ENCODE measurements at regions not wholly inside any gene's neighbourhood (a gene's known extent, or its start where the extent isn't known, plus 50 kb on each side); places are given as distances from the start of the nearest gene placed in this dataset.

DNA sequence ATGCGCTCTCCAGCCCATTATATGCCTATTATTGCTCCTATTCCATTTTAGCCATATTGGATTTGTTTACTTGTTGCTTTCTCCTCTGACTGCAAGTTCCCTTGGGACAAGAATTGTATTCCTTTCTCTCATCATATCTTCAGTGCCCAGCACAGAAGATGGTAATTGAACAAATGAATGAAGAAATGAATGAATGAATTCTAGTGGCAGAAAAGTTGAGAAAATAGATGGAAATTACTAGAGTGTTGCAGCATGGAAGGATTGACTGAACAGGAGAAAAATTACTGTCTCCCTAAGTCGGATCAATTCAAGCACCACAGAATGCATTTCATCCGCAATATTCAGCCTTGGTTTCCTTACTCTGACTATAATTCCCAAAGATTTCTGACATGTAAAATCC, 1243.2 kb downstream of the SORCS1 start:
- no peak overlapping the region for H2AFZ ChIP-seq (ENCODE audit: low read length)
- no peak overlapping the region for H2BK20ac ChIP-seq (ENCODE audit: low read length)
- no peak overlapping the region for H4K91ac ChIP-seq (replicated peaks; ENCODE audit: insufficient read length, low read length)
- TF ChIP-seq CBX8 (IDR thresholded peaks at IDR 0.05; ENCODE audit: borderline replicate concordance, low read depth, low read length) = no peak
- no peak for TF ChIP-seq BACH1 (IDR thresholded peaks at IDR 0.05; ENCODE audit: low read length)
- no peak for TF ChIP-seq FOSL1 (IDR thresholded peaks at IDR 0.05; ENCODE audit: insufficient read depth, low read depth, low read length)
- TF ChIP-seq RBBP5 (IDR thresholded peaks at IDR 0.05; ENCODE audit: borderline replicate concordance, low read depth, low read length) = no peak
- TF ChIP-seq SIRT6 (IDR thresholded peaks at IDR 0.05; ENCODE audit: low read length) = no peak
- no peak for TF ChIP-seq EP300 (IDR thresholded peaks at IDR 0.05; ENCODE audit: borderline replicate concordance in 1 of 2, low read depth in 2 of 2, low read length in 2 of 2)
- TF ChIP-seq TAF1 (IDR thresholded peaks at IDR 0.05; ENCODE audit: low read depth, low read length) = no peak
- no peak for TF ChIP-seq YY1 (IDR thresholded peaks at IDR 0.05; ENCODE audit: low read depth, low read length)
- no peak overlapping the region for H3K56ac ChIP-seq (replicated peaks; ENCODE audit: insufficient read length, low read depth, low read length)
- no peak overlapping the region for H3K4me2 ChIP-seq (ENCODE audit: insufficient read depth in 1 of 2, low read depth in 2 of 2, low read length in 2 of 2)
- peaks cover 0 to 4% (median under 1%) of the 10 kb centered on the region in 4 experiments; a peak in 3 of 7 replicates for H3K4me1 ChIP-seq (replicated peaks in 1 of 4; ENCODE audit: control insufficient read depth in 3 of 4, insufficient read depth in 4 of 4, low read length in 3 of 4)
- no peak overlapping the region for H3K4me3 ChIP-seq (ENCODE audit: extremely low read depth in 1 of 4, insufficient read depth in 2 of 4, low read depth in 3 of 4, low read length in 4 of 4)
- no peak for DNase-seq (ENCODE audit: low read depth in 1 of 2, low spot score in 2 of 2)
- H2BK15ac ChIP-seq (ENCODE audit: low read length) = no peak overlapping the region
- no peaks in the 10 kb centered on the region for H3K79me1 ChIP-seq (ENCODE audit: low read depth, low read length)
- H3K27me3 ChIP-seq (replicated peaks in 1 of 4; ENCODE audit: control insufficient read depth in 3 of 4, extremely low read depth in 1 of 4, insufficient read depth in 3 of 4, low read length in 3 of 4) = no peaks in the 10 kb centered on the region
- no peak overlapping the region for H3K18ac ChIP-seq (ENCODE audit: extremely low read depth, low read length)
- no peak overlapping the region for H3K27ac ChIP-seq (ENCODE audit: low read depth, low read length)
- no peak overlapping the region for H2BK12ac ChIP-seq (ENCODE audit: low read depth, low read length)
- no peak overlapping the region for H3K4ac ChIP-seq (replicated peaks; ENCODE audit: insufficient read length, low read depth, low read length)
- H2AK5ac ChIP-seq (ENCODE audit: low read depth, low read length) = no peak overlapping the region
- 98% methylated on average over 3 of the region's 3 CpGs; no CpG with 5 or more reads in 1 of the 2 experiments for WGBS, 2 experiments (ENCODE audit: extremely low coverage in 1 of 2, insufficient coverage in 1 of 2, insufficient read length in 1 of 2, insufficient replicate concordance in 2 of 2, low coverage in 1 of 2, low lambda C conversion rate in 2 of 2, missing lambda C conversion rate in 1 of 2)
- no peaks in the 10 kb centered on the region for H4K20me1 ChIP-seq (replicated peaks in 1 of 2; ENCODE audit: control insufficient read depth in 1 of 2, insufficient read depth in 2 of 2, low read length in 2 of 2)
- H4K5ac ChIP-seq (ENCODE audit: insufficient read length, low read depth, low read length) = no peak overlapping the region
- CTCF ChIA-PET (ENCODE audit: partially characterized antibody) = interaction anchor here (0.5 to 0.7 kb wide), 2 partner anchors 52 to 593 kb away, joined by 3 read pairs; no protein-coding TSS in a partner anchor
- POLR2A ChIA-PET (ENCODE audit: partially characterized antibody) = no interaction called here
- H2BK120ac ChIP-seq (replicated peaks; ENCODE audit: low read depth, low read length) = no peak overlapping the region
- H3K14ac ChIP-seq (ENCODE audit: insufficient read length) = no peak overlapping the region
- no peak overlapping the region for H4K8ac ChIP-seq (ENCODE audit: extremely low read depth, insufficient read depth, low read length)
- H3K9me3 ChIP-seq (ENCODE audit: insufficient read depth in 2 of 2, low read depth in 1 of 2, low read length in 1 of 2) = no peaks in the 10 kb centered on the region
- no peaks in the 10 kb centered on the region for H3K23me2 ChIP-seq (ENCODE audit: low read depth, low read length)
- H3K79me2 ChIP-seq (ENCODE audit: control insufficient read depth in 1 of 2, insufficient read depth in 2 of 2, low read length in 2 of 2) = no peaks in the 10 kb centered on the region
- no peaks in the 10 kb centered on the region for H3K36me3 ChIP-seq (ENCODE audit: control insufficient read depth in 2 of 4, insufficient read depth in 4 of 4, low read length in 3 of 4)
- no peak overlapping the region for H3K23ac ChIP-seq (ENCODE audit: insufficient read length)
- no peak overlapping the region for H3K9ac ChIP-seq (replicated peaks in 1 of 4; ENCODE audit: extremely low read depth in 1 of 4, low read depth in 3 of 4, low read length in 3 of 4)
- H2BK5ac ChIP-seq (ENCODE audit: low read depth, low read length) = no peak overlapping the region
- no peak for FAIRE-seq
